HCT116 (cell line): ENCODE measurements at regions not wholly inside any gene's neighbourhood (a gene's known extent, or its start where the extent isn't known, plus 50 kb on each side); places are given as distances from the start of the nearest gene placed in this dataset.

ENCODE experiments used
- ATAC-seq: fragments of 200-7000 bp; cut with Tn5 transposase; 2 replicates; pipeline ENCODE4 v1.9.1; 2020; ENCODE audit warnings: mild to moderate bottlenecking, moderate library complexity
- BruUV-seq: library from RNA; stranded (reverse); fragments of 400-500 nt; replicated peaks from 2 replicates; lab custom pipeline; 2021; lab: Mats Ljungman, UMichigan
- CTCF ChIA-PET: fragments of 300-600 bp; sonication (Branson Sonifier 250); formaldehyde crosslinking; loops from one replicate; lab custom pipeline; 2021; ENCODE audit warnings: antibody characterized with exemption; lab: Charles Lee
- POLR2A ChIA-PET: fragments of 300-600, 350-600 bp; sonication (Branson Sonifier 250); formaldehyde crosslinking; loops from one replicate; lab custom pipeline; 2021; ENCODE audit warnings: antibody characterized with exemption; lab: Charles Lee
- RAD21 ChIA-PET, 2 experiments: fragments of 300-600 bp; sonication (Branson Sonifier 250); formaldehyde crosslinking; loops; one replicate each; lab custom pipeline; 2023; ENCODE audit warnings: low total read pairs in 2 of 2; ENCODE audit not compliant: uncharacterized antibody in 2 of 2, unreplicated experiment in 2 of 2, low non-redundant PET in 1 of 2; lab: Charles Lee
- DNase-seq: peaks from one replicate; pipeline ENCODE4 v3.0.0-alpha.2; 2010; ENCODE audit warnings: low read depth, low spot score
- H2AFZ ChIP-seq: fragments of 200-600 bp; shearing (Covaris generic), sonication (generic); 2 replicates; pipeline ENCODE4 v1.6.1; 2017; ENCODE audit warnings: low read depth, mixed run types, mixed read lengths, antibody characterized with exemption, low read length; ENCODE audit not compliant: poor library complexity, severe bottlenecking
- H3K27ac ChIP-seq: 2 replicates; pipeline ENCODE4 v1.5.1; 2012; ENCODE audit warnings: low read depth, low read length
- H3K27me3 ChIP-seq: fragments of 200-600 bp; sonication (generic); 2 replicates; pipeline ENCODE4 v1.6.1; 2016; ENCODE audit warnings: mixed run types, low read length, mixed read lengths; ENCODE audit not compliant: insufficient read depth
- H3K36me3 ChIP-seq, 2 experiments: fragments of 200-500 bp in 1 of 2; fragments of 200-600 bp in 1 of 2; sonication (Bioruptor generic) in 1 of 2; sonication (generic) in 1 of 2; 2 replicates each; pipeline versions ENCODE4 v1.5.1 to v1.6.1; 2014 to 2016; ENCODE audit warnings: low read length in 2 of 2, inconsistent platforms in 1 of 2, mixed read lengths in 1 of 2, mixed run types in 1 of 2; ENCODE audit not compliant: insufficient read depth in 2 of 2, control insufficient read depth in 1 of 2
- H3K4me1 ChIP-seq, 2 experiments: fragments of 200-600 bp in 1 of 2; sonication (generic) in 1 of 2; 2 replicates each; pipeline versions ENCODE4 v1.5.1 to v1.6.1; 2012 to 2017; ENCODE audit warnings: low read length in 2 of 2, inconsistent platforms in 1 of 2, mild to moderate bottlenecking in 1 of 2, mixed read lengths in 1 of 2, mixed run types in 1 of 2, moderate library complexity in 1 of 2; ENCODE audit not compliant: insufficient read depth in 2 of 2, control insufficient read depth in 1 of 2
- H3K4me2 ChIP-seq: fragments of 200-600 bp; sonication (generic); 2 replicates; pipeline ENCODE4 v1.6.1; 2017; ENCODE audit warnings: mixed run types, low read length, mixed read lengths
- H3K4me3 ChIP-seq, 2 experiments: fragments of 200-600 bp in 1 of 2; sonication (generic) in 1 of 2; replicated peaks in 1 of 2; 2 replicates each; pipeline ENCODE4 v1.5.1; 2011 to 2016; ENCODE audit warnings: low read length in 2 of 2, control low read depth in 1 of 2, low read depth in 1 of 2, mild to moderate bottlenecking in 1 of 2, mixed read lengths in 1 of 2, mixed run types in 1 of 2
- H3K79me2 ChIP-seq: fragments of 200-600 bp; sonication (generic); 2 replicates; pipeline ENCODE4 v1.6.1; 2017; ENCODE audit warnings: mild to moderate bottlenecking, mixed run types, low read length, moderate library complexity, mixed read lengths; ENCODE audit not compliant: insufficient read depth
- H3K9ac ChIP-seq: fragments of 200-600 bp; sonication (generic); 2 replicates; pipeline ENCODE4 v1.6.1; 2016; ENCODE audit warnings: low read length, mixed read lengths
- H3K9me2 ChIP-seq: fragments of 200-600 bp; sonication (generic), shearing (Covaris generic); 2 replicates; pipeline ENCODE4 v1.6.1; 2017; ENCODE audit warnings: mixed run types, mild to moderate bottlenecking, moderate library complexity; ENCODE audit not compliant: insufficient read depth
- H3K9me3 ChIP-seq, 2 experiments: fragments of 200-500 bp in 1 of 2; fragments of 200-600 bp in 1 of 2; sonication (Bioruptor generic) in 1 of 2; sonication (generic) in 1 of 2; 2 replicates each; pipeline ENCODE4 v1.6.1; 2014 to 2017; ENCODE audit warnings: low read length in 2 of 2, mixed read lengths in 2 of 2, inconsistent platforms in 1 of 2, low read depth in 1 of 2, mild to moderate bottlenecking in 1 of 2, mixed run types in 1 of 2, moderate library complexity in 1 of 2; ENCODE audit not compliant: control insufficient read depth in 1 of 2, insufficient read depth in 1 of 2
- H4K20me1 ChIP-seq: fragments of 200-600 bp; sonication (generic), shearing (Covaris generic); 2 replicates; pipeline ENCODE4 v1.6.1; 2017; ENCODE audit warnings: mixed run types, mild to moderate bottlenecking, moderate library complexity; ENCODE audit not compliant: insufficient read depth
- CBX3 ChIP-seq: IDR thresholded peaks from 2 replicates; pipeline ENCODE4 v1.6.1; 2012; ENCODE audit warnings: low read depth
- CEBPB ChIP-seq: IDR thresholded peaks from 2 replicates; pipeline ENCODE4 v1.6.1; 2012; ENCODE audit warnings: low read depth
- CTCF ChIP-seq, 3 experiments: fragments of 200-600 bp in 1 of 3; sonication (generic) in 1 of 3; IDR thresholded peaks in 2 of 3; conservative IDR thresholded peaks in 1 of 3; 2 replicates each; pipeline ENCODE4 v1.5.1; 2012 to 2017; ENCODE audit warnings: low read depth in 2 of 3, low read length in 2 of 3, antibody characterized with exemption in 1 of 3, borderline replicate concordance in 1 of 3, control low read depth in 1 of 3, mild to moderate bottlenecking in 1 of 3, mixed read lengths in 1 of 3, mixed run types in 1 of 3, moderate library complexity in 1 of 3; ENCODE audit not compliant: insufficient read depth in 1 of 3
- EGR1 ChIP-seq: IDR thresholded peaks from 2 replicates; pipeline ENCODE4 v1.6.1; 2012; ENCODE audit warnings: low read depth
- ELF1 ChIP-seq: IDR thresholded peaks from 2 replicates; pipeline ENCODE4 v1.6.1; 2012; ENCODE audit warnings: low read depth, borderline replicate concordance
- EZH2phosphoT487 ChIP-seq: fragments of 200-600 bp; IDR thresholded peaks from 2 replicates; pipeline ENCODE4 v1.6.1; 2018; ENCODE audit warnings: antibody characterized with exemption, borderline replicate concordance
- JUND ChIP-seq: IDR thresholded peaks from 2 replicates; pipeline ENCODE4 v1.6.1; 2012
- POLR2AphosphoS5 ChIP-seq: IDR thresholded peaks from 2 replicates; pipeline ENCODE4 v1.6.1; 2011; ENCODE audit warnings: mild to moderate bottlenecking, low read depth, low read length, moderate library complexity
- REST ChIP-seq: IDR thresholded peaks from 2 replicates; pipeline ENCODE4 v1.6.1; 2012; ENCODE audit warnings: low read depth
- SP1 ChIP-seq: IDR thresholded peaks from 2 replicates; pipeline ENCODE4 v1.6.1; 2012; ENCODE audit warnings: low read depth
- YY1 ChIP-seq: IDR thresholded peaks from 2 replicates; pipeline ENCODE4 v1.6.1; 2011; ENCODE audit warnings: low read length, low read depth, moderate library complexity, mild to moderate bottlenecking; ENCODE audit not compliant: insufficient replicate concordance; ENCODE audit errors: extremely low read depth
- intact Hi-C: fragments of 100-400 bp; cut with micrococcal nuclease; formaldehyde crosslinking; loops from 2 replicates; pipeline ENCODE4 v1.10.0; 2022

DNA sequence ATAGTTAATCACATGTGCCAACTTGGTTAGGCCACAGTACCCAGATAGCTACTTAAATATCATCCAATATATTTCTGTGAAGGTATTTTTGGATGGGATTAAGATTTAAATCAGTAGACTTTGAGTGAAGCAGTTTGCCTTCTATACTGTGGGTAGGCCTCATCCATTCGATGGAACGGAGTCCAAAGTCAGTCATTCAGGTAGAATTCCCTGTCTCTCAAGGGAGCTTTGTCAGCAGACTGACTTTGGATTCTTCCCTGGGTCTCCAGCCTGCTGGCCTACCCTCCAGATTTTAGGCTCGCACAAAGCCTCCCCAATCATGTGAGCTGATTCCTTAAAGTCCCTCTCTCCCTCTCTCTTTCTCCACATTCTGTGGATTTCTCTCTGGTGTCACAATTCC lies 145.1 kb upstream of the MAGI3 start:
- H3K4me3 ChIP-seq = no peak overlapping the region
- no peak overlapping the region for H3K27ac ChIP-seq
- ChIA-PET POLR2A (no interaction called here), RAD21 (no interaction called here), CTCF (no interaction called here)
- DNase-seq (no peak), ATAC-seq (no peak)
- H3K36me3 ChIP-seq = no peaks in the 10 kb centered on the region
- no peaks in the 10 kb centered on the region for H3K27me3 ChIP-seq
- no peaks in the 10 kb centered on the region for H4K20me1 ChIP-seq
- TF ChIP-seq REST (no peak), JUND (no peak), POLR2AphosphoS5 (no peak), ELF1 (no peak)
- intact Hi-C loops = no loop called here
- no peaks in the 10 kb centered on the region for H3K9me2 ChIP-seq
- H3K9me3 ChIP-seq = no peaks in the 10 kb centered on the region
- no peaks in the 10 kb centered on the region for H3K79me2 ChIP-seq
- no TSS peak for BruUV-seq
- H2AFZ ChIP-seq = no peak overlapping the region
- H3K9ac ChIP-seq = no peak overlapping the region
- no peaks in the 10 kb centered on the region; a peak in 1 of 4 replicates for H3K4me1 ChIP-seq
- H3K4me2 ChIP-seq = no peak overlapping the region

- H3K27me3 ChIP-seq = no peaks in the 10 kb centered on the region
- no peak overlapping the region for H3K4me2 ChIP-seq
- intact Hi-C loops = no loop called here
- H3K4me1 ChIP-seq = no peaks in the 10 kb centered on the region; a peak in 1 of 4 replicates
- no peak for ATAC-seq
- CTCF ChIA-PET = no interaction called here
- H3K27ac ChIP-seq = no peak overlapping the region
- no peak for TF ChIP-seq YY1
- TF ChIP-seq EZH2phosphoT487 = no peak
- no peak for TF ChIP-seq ELF1
- no peak for TF ChIP-seq CBX3
- no peak for TF ChIP-seq SP1
- TF ChIP-seq JUND = no peak
- no peak for TF ChIP-seq EGR1
- TF ChIP-seq CTCF (IDR thresholded peaks at IDR 0.05 in 2 of 3, conservative IDR thresholded peaks at IDR 0.05 in 1 of 3; ENCODE audit: borderline replicate concordance in 1 of 3, insufficient read depth in 1 of 3, low read depth in 2 of 3, low read length in 2 of 3) = no peak
- no peak for TF ChIP-seq CEBPB
- TF ChIP-seq, all 23 proteins: peak for 0
- POLR2A ChIA-PET = no interaction called here
- Histone ChIP-seq H3K4me3 (no peak overlapping the region), H3K9me2 (no peaks in the 10 kb centered on the region), H4K20me1 (no peaks in the 10 kb centered on the region), H3K36me3 (no peaks in the 10 kb centered on the region), H3K9me3 (no peaks in the 10 kb centered on the region), H3K79me2 (no peaks in the 10 kb centered on the region), H2AFZ (no peak overlapping the region), H3K9ac (no peak overlapping the region)
- DNase-seq = no peak
- RAD21 ChIA-PET = no interaction called here
- BruUV-seq = no TSS peak
Measured at GRCh38 chr1:113246929-113247328, 143.4 kb upstream of the MAGI3 start.
